ENCODE measurements at regions not wholly inside any gene's neighbourhood (a gene's known extent, or its start where the extent isn't known, plus 50 kb on each side); places are given as distances from the start of the nearest gene placed in this dataset.

DNA sequence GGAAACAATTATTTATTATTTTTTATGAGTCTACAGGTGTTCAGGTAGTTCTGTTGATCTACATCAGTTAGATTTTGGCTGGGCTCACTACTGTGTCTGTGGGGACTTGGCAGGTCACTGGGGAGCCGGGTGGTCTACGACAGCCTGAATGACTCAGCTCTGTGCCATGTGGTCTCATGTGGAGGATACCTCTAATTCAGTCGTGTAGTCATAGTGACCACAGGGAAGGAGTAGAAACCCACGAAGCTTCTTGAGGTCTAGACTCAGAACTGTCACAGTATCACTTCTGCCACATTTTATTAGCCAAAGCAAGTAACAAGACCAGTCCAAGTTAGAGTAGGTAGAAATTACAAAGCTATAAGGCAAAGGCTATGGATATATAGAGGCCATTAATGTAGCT is 64.7 kb upstream of the GRAMD2B start:
- ChIA-PET POLR2A (interaction anchor here (0.6 to 1.0 kb wide), 2 partner anchors 65 to 257 kb away, joined by 3 to 4 read pairs; partner anchors contain the start of gene GRAMD2B), CTCF (interaction anchor here (0.7 to 5.4 kb wide), 11 partner anchors 8 to 242 kb away, joined by 3 to 41 read pairs (median 6); partner anchors contain the start of gene PHAX)
- peak; percentile 28 for DNase-seq (ENCODE audit: extremely low spot score)
- TF ChIP-seq, protein P1, sequence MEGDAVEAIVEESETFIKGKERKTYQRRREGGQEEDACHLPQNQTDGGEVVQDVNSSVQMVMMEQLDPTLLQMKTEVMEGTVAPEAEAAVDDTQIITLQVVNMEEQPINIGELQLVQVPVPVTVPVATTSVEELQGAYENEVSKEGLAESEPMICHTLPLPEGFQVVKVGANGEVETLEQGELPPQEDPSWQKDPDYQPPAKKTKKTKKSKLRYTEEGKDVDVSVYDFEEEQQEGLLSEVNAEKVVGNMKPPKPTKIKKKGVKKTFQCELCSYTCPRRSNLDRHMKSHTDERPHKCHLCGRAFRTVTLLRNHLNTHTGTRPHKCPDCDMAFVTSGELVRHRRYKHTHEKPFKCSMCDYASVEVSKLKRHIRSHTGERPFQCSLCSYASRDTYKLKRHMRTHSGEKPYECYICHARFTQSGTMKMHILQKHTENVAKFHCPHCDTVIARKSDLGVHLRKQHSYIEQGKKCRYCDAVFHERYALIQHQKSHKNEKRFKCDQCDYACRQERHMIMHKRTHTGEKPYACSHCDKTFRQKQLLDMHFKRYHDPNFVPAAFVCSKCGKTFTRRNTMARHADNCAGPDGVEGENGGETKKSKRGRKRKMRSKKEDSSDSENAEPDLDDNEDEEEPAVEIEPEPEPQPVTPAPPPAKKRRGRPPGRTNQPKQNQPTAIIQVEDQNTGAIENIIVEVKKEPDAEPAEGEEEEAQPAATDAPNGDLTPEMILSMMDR (IDR thresholded peaks at IDR 0.05; ENCODE audit: control extremely low read depth, extremely low read depth, low read depth, missing control alignments) = no peak

DNA sequence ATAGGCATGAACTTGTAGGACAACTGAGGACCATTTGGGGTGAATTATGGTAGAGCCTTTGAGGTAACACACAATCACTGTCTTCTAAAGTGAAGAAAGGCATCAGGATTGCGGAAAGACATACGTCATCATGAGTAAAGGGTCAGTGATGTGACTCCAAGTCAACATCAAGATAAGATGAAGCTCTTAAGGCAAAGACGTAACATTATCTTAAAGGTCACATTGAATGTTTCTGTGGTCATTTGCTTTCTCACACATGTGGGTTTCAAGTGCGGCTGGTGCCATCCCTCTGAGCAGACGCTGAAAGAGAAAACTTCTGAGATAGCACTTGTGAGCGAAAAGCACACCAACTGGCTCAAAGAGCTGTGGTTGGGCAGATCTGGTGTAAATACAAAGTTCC is 63.3 kb upstream of the GRAMD2B start:
- no peak for DNase-seq (ENCODE audit: extremely low spot score)

GRCh38 chr5:126360467-126360866 is 62.7 kb upstream of the GRAMD2B start:
- TF ChIP-seq, protein P1 (IDR thresholded peaks at IDR 0.05; ENCODE audit: control extremely low read depth, extremely low read depth, low read depth, missing control alignments) = no peak
- DNase-seq (ENCODE audit: extremely low spot score) = no peak
- ChIA-PET POLR2A (no interaction called here), CTCF (interaction anchor here (1.0 to 5.4 kb wide), 8 partner anchors 10 to 240 kb away, joined by 3 to 41 read pairs (median 6); partner anchors contain the start of genes GRAMD2B and PHAX)

More for the DNA sequence above, 63.3 kb upstream of the GRAMD2B start:
- POLR2A ChIA-PET = no interaction called here
- TF ChIP-seq, protein P1 (IDR thresholded peaks at IDR 0.05; ENCODE audit: control extremely low read depth, extremely low read depth, low read depth, missing control alignments) = no peak
- CTCF ChIA-PET = interaction anchor here (1.0 to 5.4 kb wide), 9 partner anchors 10 to 241 kb away, joined by 3 to 41 read pairs (median 6); partner anchors contain the start of genes GRAMD2B and PHAX

DNA sequence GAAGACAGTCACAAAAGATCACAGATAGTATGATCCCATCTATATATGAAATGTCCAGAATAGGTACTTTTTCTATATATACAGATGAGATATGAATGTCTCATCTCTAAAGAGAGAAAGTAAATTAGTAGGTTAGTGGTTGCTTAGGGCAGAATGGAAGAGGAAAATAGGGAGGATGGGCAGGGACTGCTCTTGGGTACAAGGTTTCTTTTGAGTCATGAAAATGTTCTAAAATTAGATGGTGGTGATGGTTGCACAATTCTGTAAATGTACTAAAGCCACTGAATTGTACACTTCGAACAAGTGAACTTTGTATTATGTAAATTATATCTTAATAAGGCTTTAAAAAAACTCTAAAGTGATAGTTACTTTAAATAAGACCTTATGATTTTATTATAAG is 59.6 kb upstream of the GRAMD2B start:
- TF ChIP-seq, protein P1 (IDR thresholded peaks at IDR 0.05; ENCODE audit: control extremely low read depth, extremely low read depth, low read depth, missing control alignments) = no peak
- no peak for DNase-seq (ENCODE audit: extremely low spot score)
- POLR2A ChIA-PET = no interaction called here
- CTCF ChIA-PET = no interaction called here

DNA sequence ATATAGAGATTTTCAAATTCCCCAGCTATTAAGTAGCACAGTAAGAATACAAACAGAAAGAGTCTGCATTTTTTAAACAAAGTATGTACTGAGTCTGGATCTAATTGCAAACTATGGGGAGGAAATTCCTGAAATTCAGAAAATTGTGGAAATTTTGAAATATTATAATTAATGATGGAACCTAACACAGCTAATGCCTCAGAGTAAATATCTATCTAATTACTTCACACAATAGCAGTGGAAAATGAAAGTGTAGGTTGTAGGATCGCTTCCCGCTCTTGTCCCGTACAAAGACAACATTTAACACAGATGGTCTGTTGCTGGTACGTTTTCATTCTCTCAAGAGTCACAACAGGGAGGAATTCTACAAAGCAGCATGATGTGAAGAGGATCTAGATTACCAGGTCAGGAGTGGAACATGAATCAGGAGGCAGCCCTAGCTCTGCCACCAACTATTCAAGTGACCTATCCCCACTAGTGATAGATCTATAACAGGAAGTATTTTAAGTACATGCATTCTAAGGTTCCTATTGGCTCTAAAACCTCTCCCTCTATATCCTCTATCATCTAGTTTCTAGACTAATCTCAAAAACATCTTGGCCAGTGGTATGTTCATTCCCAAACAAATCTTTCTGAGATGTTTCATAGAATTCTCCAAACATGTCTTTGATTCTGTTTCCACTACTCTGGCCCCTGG is 58.9 kb upstream of the GRAMD2B start:
- ChIA-PET POLR2A (no interaction called here), CTCF (no interaction called here)
- DNase-seq (ENCODE audit: extremely low spot score) = no peak
- TF ChIP-seq, protein P1 (IDR thresholded peaks at IDR 0.05; ENCODE audit: control extremely low read depth, extremely low read depth, low read depth, missing control alignments) = no peak

- TF ChIP-seq, protein P1 (IDR thresholded peaks at IDR 0.05; ENCODE audit: control extremely low read depth, extremely low read depth, low read depth, missing control alignments) = no peak
- CTCF ChIA-PET = interaction anchor here (0.9 to 1.9 kb wide), 3 partner anchors 8 to 135 kb away, joined by 4 to 8 read pairs (median 6); no protein-coding TSS in a partner anchor
- POLR2A ChIA-PET = no interaction called here
- DNase-seq (ENCODE audit: extremely low spot score) = no peak
These were observed 57.6 kb upstream of the GRAMD2B start for GRCh38 chr5:126365446-126366198.

All from GM10248 (cell line).